ENCODE measurements at regions not wholly inside any gene's neighbourhood (a gene's known extent, or its start where the extent isn't known, plus 50 kb on each side); places are given as distances from the start of the nearest gene placed in this dataset.
A peak's percentile ranks its signal among the peaks of the same experiment; 100 is the strongest.

DNA sequence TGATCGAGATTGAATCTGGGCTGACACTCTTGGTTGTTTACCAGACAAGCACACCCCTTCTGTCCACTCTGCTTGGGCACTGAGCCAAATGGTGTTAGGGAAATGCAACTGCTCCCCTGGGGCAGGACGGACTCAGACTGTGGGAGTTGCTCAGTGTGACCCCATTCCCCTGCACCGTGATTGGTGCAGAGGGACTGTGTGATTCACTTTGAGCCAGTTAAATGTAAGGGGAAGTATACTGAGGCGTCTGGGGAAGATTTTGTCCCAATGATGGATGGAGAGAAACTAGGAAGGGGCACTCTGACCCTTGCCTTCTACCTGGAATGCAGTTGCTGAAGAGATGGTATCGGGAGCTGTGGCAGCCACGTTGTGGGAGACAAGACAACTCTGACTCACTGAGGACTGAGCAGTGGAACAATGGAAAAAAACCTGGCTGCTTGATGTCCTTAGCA, 196.0 kb upstream of the ANKRD55 start:
- no peak overlapping the region for H3K4me3 Mint-ChIP-seq
- no peak overlapping the region for H3K27ac ChIP-seq (ENCODE audit: insufficient read depth, low read length, poor library complexity, severe bottlenecking)
- DNase-seq (no peak), ATAC-seq (ENCODE audit: low read depth in 2 of 2) (no peak)
- H3K27me3 ChIP-seq (ENCODE audit: control insufficient read depth, insufficient read depth, low read length) = no peaks in the 10 kb centered on the region
- H3K36me3 ChIP-seq (ENCODE audit: control insufficient read depth, insufficient read depth, low read length) = no peaks in the 10 kb centered on the region
- H3K27me3 Mint-ChIP-seq = peaks cover 4% of the 10 kb centered on the region
- H3K9me3 Mint-ChIP-seq = peaks cover 0 to 4% (median 1%) of the 10 kb centered on the region in 7 donors
- H3K9me3 ChIP-seq (ENCODE audit: control insufficient read depth in 2 of 2, low read length in 2 of 2) = no peaks in the 10 kb centered on the region
- no peak overlapping the region for H3K4me3 ChIP-seq (ENCODE audit: low read depth, low read length)
- peak overlapping the region in 1 of 3 donors; percentile 44 for H3K27ac Mint-ChIP-seq
- no peaks in the 10 kb centered on the region for H3K36me3 Mint-ChIP-seq
- H3K4me1 Mint-ChIP-seq = no peaks in the 10 kb centered on the region
- no peaks in the 10 kb centered on the region for H3K4me1 ChIP-seq (ENCODE audit: control insufficient read depth, insufficient read depth, low read length, poor library complexity, severe bottlenecking)

DNA sequence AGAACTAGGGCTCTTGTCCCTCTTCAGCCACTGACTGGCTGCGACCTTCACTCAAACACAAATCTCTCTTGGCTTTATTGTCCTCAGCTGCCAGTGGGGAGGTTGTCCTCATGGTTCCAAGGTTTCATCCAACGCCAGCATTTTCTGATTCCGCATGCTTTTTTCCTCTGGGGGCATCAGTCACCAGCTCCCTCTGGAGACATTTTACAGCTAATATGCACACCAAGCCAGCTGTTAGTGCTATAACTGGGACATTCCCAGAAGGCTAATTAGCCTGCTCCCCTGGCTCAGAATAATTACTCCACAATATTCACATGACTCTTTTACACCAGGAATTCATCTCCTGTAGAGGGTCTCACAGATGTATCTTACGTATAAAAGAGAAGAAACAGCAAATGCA, 193.6 kb upstream of the ANKRD55 start:
- ATAC-seq (ENCODE audit: low read depth in 2 of 2) = no peak
- H3K9me3 Mint-ChIP-seq = peaks cover 0 to 5% (median 2%) of the 10 kb centered on the region in 7 donors
- no peaks in the 10 kb centered on the region for H3K9me3 ChIP-seq (ENCODE audit: control insufficient read depth in 2 of 2, low read length in 2 of 2)
- no peaks in the 10 kb centered on the region for H3K4me1 Mint-ChIP-seq
- no peak overlapping the region for H3K4me3 ChIP-seq (ENCODE audit: low read depth, low read length)
- no peak overlapping the region for H3K27ac ChIP-seq (ENCODE audit: insufficient read depth, low read length, poor library complexity, severe bottlenecking)
- H3K27me3 Mint-ChIP-seq = peaks cover 4% of the 10 kb centered on the region
- H3K36me3 ChIP-seq (ENCODE audit: control insufficient read depth, insufficient read depth, low read length) = no peaks in the 10 kb centered on the region
- DNase-seq = no peak
- peaks cover 4% of the 10 kb centered on the region for H3K36me3 Mint-ChIP-seq
- no peak overlapping the region for H3K4me3 Mint-ChIP-seq
- H3K4me1 ChIP-seq (ENCODE audit: control insufficient read depth, insufficient read depth, low read length, poor library complexity, severe bottlenecking) = no peaks in the 10 kb centered on the region
- no peak overlapping the region for H3K27ac Mint-ChIP-seq
- H3K27me3 ChIP-seq (ENCODE audit: control insufficient read depth, insufficient read depth, low read length) = no peaks in the 10 kb centered on the region

DNA sequence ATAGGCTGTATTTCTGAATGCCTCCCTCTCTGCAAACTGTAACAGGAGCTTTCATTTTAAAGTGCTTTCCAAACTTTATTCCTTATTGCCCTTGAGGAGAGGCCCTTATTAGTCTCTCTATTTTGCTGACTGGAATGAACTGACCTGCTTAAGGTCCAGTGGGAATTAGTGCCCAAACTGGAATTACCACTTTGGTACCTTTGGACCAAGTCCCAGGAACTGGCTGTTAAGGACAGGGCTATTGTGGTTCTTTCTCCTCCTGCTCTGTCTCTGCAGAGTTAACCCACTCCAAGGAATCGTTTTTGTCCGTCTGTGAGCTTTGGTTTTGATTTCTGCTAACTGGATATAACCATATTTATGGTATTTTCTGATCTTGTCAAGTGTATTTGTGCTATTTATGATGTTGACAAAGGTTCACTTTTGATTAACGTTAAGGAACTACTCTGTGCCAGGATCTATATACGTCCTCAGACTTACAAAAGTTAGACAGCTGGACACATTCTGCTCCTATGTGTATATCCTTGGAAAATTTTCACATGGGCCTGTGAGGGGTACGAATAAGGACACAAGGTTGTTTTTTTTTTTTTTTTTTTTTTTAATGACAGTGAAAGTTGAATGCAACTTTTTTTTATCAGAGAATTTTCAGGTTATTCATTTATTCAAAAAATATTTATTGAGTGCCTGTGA, 189.1 kb upstream of the ANKRD55 start:
- peaks cover 5 to 39% (median 7%) of the 10 kb centered on the region in 7 donors for H3K9me3 Mint-ChIP-seq
- H3K27me3 ChIP-seq (ENCODE audit: control insufficient read depth, insufficient read depth, low read length) = no peaks in the 10 kb centered on the region
- peaks cover 5% of the 10 kb centered on the region for H3K27me3 Mint-ChIP-seq
- peaks cover 4% of the 10 kb centered on the region for H3K36me3 Mint-ChIP-seq
- H3K27ac ChIP-seq (ENCODE audit: insufficient read depth, low read length, poor library complexity, severe bottlenecking) = no peak overlapping the region
- H3K36me3 ChIP-seq (ENCODE audit: control insufficient read depth, insufficient read depth, low read length) = no peaks in the 10 kb centered on the region
- no peaks in the 10 kb centered on the region for H3K4me1 Mint-ChIP-seq
- ATAC-seq (ENCODE audit: low read depth in 2 of 2) = no peak
- no peaks in the 10 kb centered on the region for H3K4me1 ChIP-seq (ENCODE audit: control insufficient read depth, insufficient read depth, low read length, poor library complexity, severe bottlenecking)
- no peak overlapping the region for H3K4me3 ChIP-seq (ENCODE audit: low read depth, low read length)
- no peak for DNase-seq
- peaks cover 15 to 27% of the 10 kb centered on the region in 2 experiments for H3K9me3 ChIP-seq (ENCODE audit: control insufficient read depth in 2 of 2, low read length in 2 of 2)
- H3K27ac Mint-ChIP-seq = no peak overlapping the region
- no peak overlapping the region for H3K4me3 Mint-ChIP-seq

DNA sequence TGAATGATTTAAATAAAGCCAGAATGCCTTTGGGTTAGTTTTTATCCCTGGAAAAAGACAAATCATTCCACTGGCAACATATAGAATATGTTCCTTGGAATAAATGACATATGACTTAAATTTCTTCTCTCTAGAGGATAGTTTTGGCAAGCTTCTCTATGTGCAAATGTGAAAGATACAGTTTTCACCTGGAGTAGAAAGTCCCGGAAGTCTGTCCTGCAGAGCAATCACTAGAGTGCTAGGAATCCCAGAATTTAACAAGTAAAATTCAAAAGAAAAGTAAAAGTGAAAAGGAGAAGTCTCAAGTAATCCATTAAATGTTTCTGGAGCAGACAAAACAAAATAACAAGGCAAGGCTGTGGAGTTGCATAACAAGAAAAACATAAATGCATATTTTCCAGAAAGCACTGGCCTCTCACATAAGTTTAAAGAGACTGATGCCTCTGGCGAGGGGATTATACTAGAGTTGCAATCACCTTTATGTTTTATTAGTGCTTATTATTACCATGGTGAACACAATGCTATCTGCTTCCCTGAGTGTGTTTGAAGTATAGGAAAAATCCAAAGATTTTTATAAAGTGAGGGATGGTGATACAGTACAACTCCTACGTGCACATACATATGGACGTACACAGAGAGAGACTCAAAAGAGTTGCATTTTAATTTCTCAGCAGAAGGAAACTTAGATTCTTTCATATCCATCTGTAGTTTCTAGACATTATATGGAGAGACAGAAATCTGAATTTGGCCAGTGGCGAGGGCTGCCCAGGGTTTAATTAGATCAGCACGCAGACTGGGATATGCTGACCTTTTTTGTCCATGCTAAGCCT, 188.3 kb upstream of the ANKRD55 start:
- H3K9me3 ChIP-seq (ENCODE audit: control insufficient read depth in 2 of 2, low read length in 2 of 2) = peaks cover 15 to 27% of the 10 kb centered on the region in 2 experiments
- H3K27ac Mint-ChIP-seq = no peak overlapping the region
- peaks cover 4 to 39% (median 7%) of the 10 kb centered on the region in 7 donors for H3K9me3 Mint-ChIP-seq
- peaks cover 5% of the 10 kb centered on the region for H3K27me3 Mint-ChIP-seq
- DNase-seq (no peak), ATAC-seq (ENCODE audit: low read depth in 2 of 2) (no peak)
- peaks cover 4% of the 10 kb centered on the region for H3K36me3 Mint-ChIP-seq
- H3K36me3 ChIP-seq (ENCODE audit: control insufficient read depth, insufficient read depth, low read length) = no peaks in the 10 kb centered on the region
- H3K4me3 ChIP-seq (ENCODE audit: low read depth, low read length) = no peak overlapping the region
- peaks cover 0 to 3% (median 1%) of the 10 kb centered on the region in 4 donors for H3K4me1 Mint-ChIP-seq
- H3K4me1 ChIP-seq (ENCODE audit: control insufficient read depth, insufficient read depth, low read length, poor library complexity, severe bottlenecking) = no peaks in the 10 kb centered on the region
- no peak overlapping the region for H3K27ac ChIP-seq (ENCODE audit: insufficient read depth, low read length, poor library complexity, severe bottlenecking)
- no peaks in the 10 kb centered on the region for H3K27me3 ChIP-seq (ENCODE audit: control insufficient read depth, insufficient read depth, low read length)
- H3K4me3 Mint-ChIP-seq = no peak overlapping the region

DNA sequence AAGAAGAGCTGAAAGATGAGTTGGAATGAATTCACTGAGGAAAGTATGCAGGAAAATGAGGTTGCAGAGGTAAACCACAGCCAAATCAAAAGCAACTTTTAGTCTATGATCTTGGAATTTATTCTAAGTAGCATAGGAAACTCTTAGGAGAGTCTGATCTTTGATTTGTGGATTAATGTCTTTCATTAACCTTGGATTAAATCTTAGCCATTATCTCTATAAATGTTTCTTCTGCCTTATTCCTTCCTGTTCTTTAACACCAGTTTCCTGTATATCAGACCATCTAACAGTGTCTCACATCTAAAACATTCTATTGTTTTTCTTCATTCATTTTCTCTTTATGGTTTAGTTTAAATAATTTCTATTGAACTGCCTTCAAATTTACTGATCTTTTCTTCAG, 187.2 kb upstream of the ANKRD55 start:
- H3K36me3 Mint-ChIP-seq = peaks cover 4% of the 10 kb centered on the region
- H3K4me1 Mint-ChIP-seq = peaks cover 4 to 10% (median 7%) of the 10 kb centered on the region in 4 donors
- peaks cover 5% of the 10 kb centered on the region for H3K27me3 Mint-ChIP-seq
- no peak overlapping the region for H3K27ac ChIP-seq (ENCODE audit: insufficient read depth, low read length, poor library complexity, severe bottlenecking)
- peaks cover 15 to 27% of the 10 kb centered on the region in 2 experiments for H3K9me3 ChIP-seq (ENCODE audit: control insufficient read depth in 2 of 2, low read length in 2 of 2)
- H3K4me1 ChIP-seq (ENCODE audit: control insufficient read depth, insufficient read depth, low read length, poor library complexity, severe bottlenecking) = peaks cover 6% of the 10 kb centered on the region
- H3K27ac Mint-ChIP-seq = no peak overlapping the region
- H3K36me3 ChIP-seq (ENCODE audit: control insufficient read depth, insufficient read depth, low read length) = no peaks in the 10 kb centered on the region
- no peak overlapping the region for H3K4me3 ChIP-seq (ENCODE audit: low read depth, low read length)
- no peak for DNase-seq
- H3K27me3 ChIP-seq (ENCODE audit: control insufficient read depth, insufficient read depth, low read length) = no peaks in the 10 kb centered on the region
- H3K9me3 Mint-ChIP-seq = peaks cover 5 to 39% (median 6%) of the 10 kb centered on the region in 7 donors
- no peak for ATAC-seq (ENCODE audit: low read depth in 2 of 2)
- H3K4me3 Mint-ChIP-seq = no peak overlapping the region

DNA sequence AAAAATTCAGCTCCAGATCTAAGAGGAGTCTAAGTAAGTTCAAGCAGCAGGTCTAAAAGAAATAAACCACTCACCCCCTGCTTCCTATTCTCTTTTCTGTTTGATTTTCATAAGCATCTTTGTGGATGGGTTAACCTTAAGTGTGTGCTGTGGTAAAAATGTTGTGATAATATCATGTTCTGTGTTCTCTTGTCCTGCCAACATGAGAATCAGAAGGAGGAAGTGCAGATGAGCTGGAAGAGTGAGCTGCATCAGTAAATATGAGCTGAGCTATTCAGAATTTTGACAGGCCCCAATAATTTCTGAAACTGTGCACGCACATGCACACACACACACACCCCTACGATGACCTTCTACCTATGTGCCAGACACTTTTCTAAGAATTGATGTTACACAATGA, 186.5 kb upstream of the ANKRD55 start:
- peaks cover 3 to 39% (median 5%) of the 10 kb centered on the region in 7 donors for H3K9me3 Mint-ChIP-seq
- Histone ChIP-seq H3K36me3 (ENCODE audit: control insufficient read depth, insufficient read depth, low read length) (no peaks in the 10 kb centered on the region), H3K4me1 (ENCODE audit: control insufficient read depth, insufficient read depth, low read length, poor library complexity, severe bottlenecking) (peaks cover 9% of the 10 kb centered on the region), H3K27me3 (ENCODE audit: control insufficient read depth, insufficient read depth, low read length) (no peaks in the 10 kb centered on the region), H3K4me3 (ENCODE audit: low read depth, low read length) (no peak overlapping the region), H3K9me3 (ENCODE audit: control insufficient read depth in 2 of 2, low read length in 2 of 2) (peaks cover 15 to 27% of the 10 kb centered on the region in 2 experiments), H3K27ac (ENCODE audit: insufficient read depth, low read length, poor library complexity, severe bottlenecking) (no peak overlapping the region)
- H3K27me3 Mint-ChIP-seq = peaks cover 5% of the 10 kb centered on the region
- H3K4me3 Mint-ChIP-seq = no peak overlapping the region
- peaks cover 4 to 14% (median 11%) of the 10 kb centered on the region in 4 donors for H3K4me1 Mint-ChIP-seq
- ATAC-seq (ENCODE audit: low read depth in 2 of 2) (no peak), DNase-seq (no peak)
- H3K27ac Mint-ChIP-seq = no peak overlapping the region
- H3K36me3 Mint-ChIP-seq = peaks cover 4% of the 10 kb centered on the region

DNA sequence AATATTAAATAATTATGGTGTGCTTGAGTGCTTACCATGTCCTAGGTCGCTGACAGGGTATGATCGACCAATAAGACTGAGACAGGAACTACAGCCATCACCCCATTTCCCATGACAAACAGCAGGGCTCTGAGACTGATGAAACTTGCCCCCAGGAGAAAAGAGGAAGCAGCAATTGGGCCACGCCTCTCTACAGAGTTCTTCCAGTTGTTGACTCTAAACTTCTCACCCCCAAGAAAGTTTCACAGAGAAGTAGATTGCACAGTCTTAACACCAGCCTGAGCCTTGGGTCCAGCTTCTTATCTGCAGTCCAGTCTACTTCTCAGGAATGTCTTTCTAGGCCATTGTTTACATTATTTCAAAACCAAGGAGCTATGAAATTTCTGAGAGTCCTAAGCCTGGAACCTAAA, 182.2 kb upstream of the ANKRD55 start:
- no peak overlapping the region for H3K4me3 ChIP-seq (ENCODE audit: low read depth, low read length)
- peak overlapping the region in 1 of 4 donors; percentile 49 for H3K4me3 Mint-ChIP-seq

More for the DNA sequence above, 182.2 kb upstream of the ANKRD55 start:
- Mint-ChIP-seq H3K9me3 (peaks cover 2 to 22% (median 5%) of the 10 kb centered on the region in 7 donors), H3K27ac (peak overlapping the region in 2 of 3 donors; percentile 16 to 52), H3K27me3 (peaks cover 5% of the 10 kb centered on the region), H3K4me1 (peaks cover 13 to 33% (median 27%) of the 10 kb centered on the region in 4 donors), H3K36me3 (no peaks in the 10 kb centered on the region)
- Histone ChIP-seq H3K27me3 (ENCODE audit: control insufficient read depth, insufficient read depth, low read length) (no peaks in the 10 kb centered on the region), H3K36me3 (ENCODE audit: control insufficient read depth, insufficient read depth, low read length) (no peaks in the 10 kb centered on the region), H3K27ac (ENCODE audit: insufficient read depth, low read length, poor library complexity, severe bottlenecking) (no peak overlapping the region), H3K4me1 (ENCODE audit: control insufficient read depth, insufficient read depth, low read length, poor library complexity, severe bottlenecking) (peaks cover 9% of the 10 kb centered on the region), H3K9me3 (ENCODE audit: control insufficient read depth in 2 of 2, low read length in 2 of 2) (peaks cover 7 to 18% of the 10 kb centered on the region in 2 experiments)
- peak in 1 of 3 donors; percentile 18 for DNase-seq
- ATAC-seq (ENCODE audit: low read depth in 2 of 2) = peak; percentile 53 to 57

Measured in CD4-positive, CD25-positive, alpha-beta regulatory T cell (primary cell).